Lower leg skin (tissue), 3 donors: ENCODE measurements at regions not wholly inside any gene's neighbourhood (a gene's known extent, or its start where the extent isn't known, plus 50 kb on each side); places are given as distances from the start of the nearest gene placed in this dataset.
"Not testable (repeated sequence)": the region's sequence is repeated elsewhere in the genome, so short reads cannot be mapped to it uniquely, and the experiment has no call there.

Experiments
- POLR2A ChIP-seq, 2 donors: fragments of 450-650 bp; IDR thresholded peaks; one replicate each; pipeline ENCODE4 v1.6.1; 2016 to 2017; ENCODE audit warnings: antibody characterized with exemption in 2 of 2, mild to moderate bottlenecking in 1 of 2, moderate library complexity in 1 of 2
- TF ChIP-seq, protein P1 (sequence below), 3 donors: fragments of 450-650 bp; IDR thresholded peaks; one replicate each; pipeline ENCODE4 v1.5.1; 2016; ENCODE audit warnings: antibody characterized with exemption in 3 of 3, mild to moderate bottlenecking in 3 of 3, moderate library complexity in 2 of 3

- TF ChIP-seq, protein P1, sequence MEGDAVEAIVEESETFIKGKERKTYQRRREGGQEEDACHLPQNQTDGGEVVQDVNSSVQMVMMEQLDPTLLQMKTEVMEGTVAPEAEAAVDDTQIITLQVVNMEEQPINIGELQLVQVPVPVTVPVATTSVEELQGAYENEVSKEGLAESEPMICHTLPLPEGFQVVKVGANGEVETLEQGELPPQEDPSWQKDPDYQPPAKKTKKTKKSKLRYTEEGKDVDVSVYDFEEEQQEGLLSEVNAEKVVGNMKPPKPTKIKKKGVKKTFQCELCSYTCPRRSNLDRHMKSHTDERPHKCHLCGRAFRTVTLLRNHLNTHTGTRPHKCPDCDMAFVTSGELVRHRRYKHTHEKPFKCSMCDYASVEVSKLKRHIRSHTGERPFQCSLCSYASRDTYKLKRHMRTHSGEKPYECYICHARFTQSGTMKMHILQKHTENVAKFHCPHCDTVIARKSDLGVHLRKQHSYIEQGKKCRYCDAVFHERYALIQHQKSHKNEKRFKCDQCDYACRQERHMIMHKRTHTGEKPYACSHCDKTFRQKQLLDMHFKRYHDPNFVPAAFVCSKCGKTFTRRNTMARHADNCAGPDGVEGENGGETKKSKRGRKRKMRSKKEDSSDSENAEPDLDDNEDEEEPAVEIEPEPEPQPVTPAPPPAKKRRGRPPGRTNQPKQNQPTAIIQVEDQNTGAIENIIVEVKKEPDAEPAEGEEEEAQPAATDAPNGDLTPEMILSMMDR (IDR thresholded peaks at IDR 0.05), result not testable (repeated sequence)
- not testable (repeated sequence) for TF ChIP-seq POLR2A (IDR thresholded peaks at IDR 0.05)
Measured at GRCh38 chr17:22050766-22051165, 358.4 kb downstream of the KCNJ18 start.
